H9 (cell line): ENCODE measurements at regions not wholly inside any gene's neighbourhood (a gene's known extent, or its start where the extent isn't known, plus 50 kb on each side); places are given as distances from the start of the nearest gene placed in this dataset.

Experiments used
- DNase-seq: peaks from one replicate; pipeline ENCODE4 v3.0.0-alpha.2; 2017
- H2AFZ ChIP-seq: one replicate; pipeline ENCODE4 v1.6.1; 2013; ENCODE audit warnings: mild to moderate bottlenecking, low read length, control low read depth, moderate library complexity
- H2AK5ac ChIP-seq: 2 replicates; pipeline ENCODE4 v1.6.1; 2013; ENCODE audit warnings: low read length, control low read depth, mixed read lengths; ENCODE audit not compliant: insufficient read length
- H2BK120ac ChIP-seq: one replicate; pipeline ENCODE4 v1.6.1; 2013; ENCODE audit warnings: low read depth, mild to moderate bottlenecking, low read length, control low read depth, inconsistent platforms; ENCODE audit not compliant: poor library complexity, severe bottlenecking
- H2BK12ac ChIP-seq: 2 replicates; pipeline ENCODE4 v1.6.1; 2013; ENCODE audit warnings: low read length, control low read depth, mixed read lengths, low read depth; ENCODE audit not compliant: insufficient read length
- H2BK15ac ChIP-seq: 2 replicates; pipeline ENCODE4 v1.6.1; 2013; ENCODE audit warnings: low read depth, low read length, control low read depth
- H2BK20ac ChIP-seq: one replicate; pipeline ENCODE4 v1.6.1; 2013; ENCODE audit warnings: low read depth, mild to moderate bottlenecking, low read length, control low read depth, inconsistent platforms; ENCODE audit not compliant: poor library complexity, severe bottlenecking
- H2BK5ac ChIP-seq: 2 replicates; pipeline ENCODE4 v1.6.1; 2013; ENCODE audit warnings: low read length, control low read depth, mixed read lengths; ENCODE audit not compliant: insufficient read length
- H3K14ac ChIP-seq: 2 replicates; pipeline ENCODE4 v1.6.1; 2013; ENCODE audit warnings: low read length, control low read depth; ENCODE audit not compliant: insufficient read depth
- H3K18ac ChIP-seq: 2 replicates; pipeline ENCODE4 v1.6.1; 2013; ENCODE audit warnings: low read depth, mild to moderate bottlenecking, mixed read lengths, low read length, control low read depth; ENCODE audit not compliant: insufficient read length
- H3K23ac ChIP-seq: 2 replicates; pipeline ENCODE4 v1.6.1; 2013; ENCODE audit warnings: low read length, control low read depth, mixed read lengths, low read depth; ENCODE audit not compliant: insufficient read length
- H3K23me2 ChIP-seq: 2 replicates; pipeline ENCODE4 v1.6.1; 2013; ENCODE audit warnings: low read depth, mild to moderate bottlenecking, mixed read lengths, low read length, control low read depth; ENCODE audit not compliant: insufficient read length, poor library complexity, severe bottlenecking
- H3K27ac ChIP-seq: 2 replicates; pipeline ENCODE4 v1.5.1; 2013; ENCODE audit warnings: low read length, control low read depth, mixed read lengths, low read depth; ENCODE audit not compliant: insufficient read length
- H3K27me3 ChIP-seq: 2 replicates; pipeline ENCODE4 v1.6.1; 2013; ENCODE audit warnings: low read length, control low read depth, inconsistent platforms; ENCODE audit not compliant: insufficient read depth
- H3K4ac ChIP-seq: 2 replicates; pipeline ENCODE4 v1.6.1; 2013; ENCODE audit warnings: low read depth, mild to moderate bottlenecking, control low read depth, inconsistent platforms, low read length, moderate library complexity
- H3K4me1 ChIP-seq: 2 replicates; pipeline ENCODE4 v1.6.1; 2013; ENCODE audit warnings: low read length, control low read depth, inconsistent platforms; ENCODE audit not compliant: insufficient read depth
- H3K4me2 ChIP-seq: 2 replicates; pipeline ENCODE4 v1.6.1; 2013; ENCODE audit warnings: low read length, control low read depth, mixed read lengths; ENCODE audit not compliant: insufficient read length, insufficient read depth
- H3K56ac ChIP-seq: 2 replicates; pipeline ENCODE4 v1.6.1; 2013; ENCODE audit warnings: low read depth, mild to moderate bottlenecking, mixed read lengths, low read length, control low read depth; ENCODE audit not compliant: insufficient read length
- H3K79me1 ChIP-seq: 2 replicates; pipeline ENCODE4 v1.6.1; 2013; ENCODE audit warnings: low read depth, mild to moderate bottlenecking, moderate library complexity, low read length, control low read depth, inconsistent platforms; ENCODE audit not compliant: insufficient read depth, poor library complexity, severe bottlenecking
- H3K79me2 ChIP-seq: 2 replicates; pipeline ENCODE4 v1.6.1; 2013; ENCODE audit warnings: low read length, control low read depth, inconsistent platforms; ENCODE audit not compliant: insufficient read depth
- H3K9ac ChIP-seq: 2 replicates; pipeline ENCODE4 v1.6.1; 2013; ENCODE audit warnings: low read length, control low read depth, mixed read lengths; ENCODE audit not compliant: insufficient read length; ENCODE audit errors: extremely low read depth
- H3K9me3 ChIP-seq: one replicate; pipeline ENCODE4 v1.6.1; 2013; ENCODE audit warnings: low read depth, low read length, inconsistent platforms; ENCODE audit not compliant: control insufficient read depth
- H3T11ph ChIP-seq: one replicate; pipeline ENCODE4 v1.6.1; 2013; ENCODE audit warnings: mild to moderate bottlenecking, low read length, control low read depth, inconsistent platforms
- H4K20me1 ChIP-seq: one replicate; pipeline ENCODE4 v1.6.1; 2013; ENCODE audit not compliant: control insufficient read depth, insufficient read length, insufficient read depth
- H4K5ac ChIP-seq: 2 replicates; pipeline ENCODE4 v1.6.1; 2013; ENCODE audit warnings: low read depth, mild to moderate bottlenecking, mixed read lengths, low read length, control low read depth; ENCODE audit not compliant: insufficient read length
- H4K8ac ChIP-seq: replicated peaks from 2 replicates; pipeline ENCODE4 v1.6.1; 2013; ENCODE audit warnings: low read length, control low read depth, mixed read lengths, low read depth; ENCODE audit not compliant: insufficient read length
- H4K91ac ChIP-seq: 2 replicates; pipeline ENCODE4 v1.6.1; 2013; ENCODE audit warnings: low read depth, mild to moderate bottlenecking, moderate library complexity, mixed read lengths, low read length, control low read depth; ENCODE audit not compliant: insufficient read length
- H3K27ac Mint-ChIP-seq, 3 experiments: 2 replicates in 2 of 3; 3 replicates in 1 of 3; pipeline ENCODE4 v1.8.0; 2020 to 2021; ENCODE audit warnings: mixed read lengths in 3 of 3, mild to moderate bottlenecking in 1 of 3, moderate library complexity in 1 of 3
- H3K27me3 Mint-ChIP-seq: 2 replicates; pipeline ENCODE4 v1.8.0; 2021; ENCODE audit warnings: low read depth, mild to moderate bottlenecking, moderate library complexity, mixed read lengths
- H3K36me3 Mint-ChIP-seq, 3 experiments: 2 replicates in 2 of 3; 3 replicates in 1 of 3; pipeline ENCODE4 v1.8.0; 2020 to 2021; ENCODE audit warnings: low read depth in 3 of 3, mixed read lengths in 3 of 3; ENCODE audit not compliant: insufficient read depth in 1 of 3
- H3K4me1 Mint-ChIP-seq, 2 experiments: 2 replicates each; pipeline ENCODE4 v1.8.0; 2020; ENCODE audit warnings: mixed read lengths in 2 of 2
- H3K4me3 Mint-ChIP-seq, 2 experiments: 2 replicates in 1 of 2; 3 replicates in 1 of 2; pipeline ENCODE4 v1.8.0; 2020 to 2021; ENCODE audit warnings: mild to moderate bottlenecking in 2 of 2, mixed read lengths in 2 of 2, moderate library complexity in 1 of 2
- H3K9me3 Mint-ChIP-seq, 2 experiments: 2 replicates in 1 of 2; 3 replicates in 1 of 2; pipeline ENCODE4 v1.8.0; 2020; ENCODE audit warnings: mild to moderate bottlenecking in 2 of 2, mixed read lengths in 2 of 2, moderate library complexity in 1 of 2
- WGBS: extraction: QIAGEN DNeasy Blood & Tissue Kit; methylation state at CpG from one replicate; pipeline ENCODE4 v1.1.7; 2013; ENCODE audit warnings: missing lambda C conversion rate, low lambda C conversion rate, mixed read lengths; ENCODE audit not compliant: insufficient read length; ENCODE audit errors: extremely low coverage; 5-methylcytosine and 5-hydroxymethylcytosine counted together
- TF ChIP-seq, protein P1 (sequence below): fragments of 200-600 bp; sonication (generic); conservative IDR thresholded peaks from 3 replicates; pipeline ENCODE4 v1.8.0; 2021; ENCODE audit warnings: antibody characterized with exemption, mild to moderate bottlenecking

GRCh38 chrX:26352891-26353430 is 137.0 kb downstream of the MAGEB5 start:
- Histone ChIP-seq H3K56ac (no peak overlapping the region), H2BK15ac (no peak overlapping the region), H3K4me1 (no peaks in the 10 kb centered on the region), H3K23ac (no peak overlapping the region), H3K27ac (no peak overlapping the region), H3K9ac (no peak overlapping the region), H4K5ac (no peak overlapping the region), H3K23me2 (no peaks in the 10 kb centered on the region), H3K79me2 (no peaks in the 10 kb centered on the region), H3K18ac (no peak overlapping the region), H3T11ph (no peak overlapping the region), H3K9me3 (no peaks in the 10 kb centered on the region), H2BK12ac (no peak overlapping the region), H2BK120ac (no peak overlapping the region), H4K91ac (no peak overlapping the region), H4K8ac (no peak overlapping the region), H2AK5ac (no peak overlapping the region), H3K4ac (no peak overlapping the region), H2AFZ (no peak overlapping the region), H3K79me1 (no peaks in the 10 kb centered on the region), H3K14ac (no peak overlapping the region), H2BK5ac (no peak overlapping the region), H2BK20ac (no peak overlapping the region), H4K20me1 (no peaks in the 10 kb centered on the region), H3K27me3 (no peaks in the 10 kb centered on the region), H3K4me2 (no peak overlapping the region)
- Mint-ChIP-seq H3K4me1 (peaks cover 8 to 12% of the 10 kb centered on the region in 2 experiments; a peak in 3 of 4 replicates), H3K36me3 (peaks cover 0 to 8% (median 7%) of the 10 kb centered on the region in 3 experiments; a peak in 4 of 7 replicates), H3K4me3 (no peak overlapping the region), H3K27me3 (no peaks in the 10 kb centered on the region; the same call in 1 of the 2 replicates), H3K27ac (no peak overlapping the region), H3K9me3 (peaks cover 61 to 63% of the 10 kb centered on the region in 2 experiments)
- DNase-seq = no peak
- TF ChIP-seq, protein P1, sequence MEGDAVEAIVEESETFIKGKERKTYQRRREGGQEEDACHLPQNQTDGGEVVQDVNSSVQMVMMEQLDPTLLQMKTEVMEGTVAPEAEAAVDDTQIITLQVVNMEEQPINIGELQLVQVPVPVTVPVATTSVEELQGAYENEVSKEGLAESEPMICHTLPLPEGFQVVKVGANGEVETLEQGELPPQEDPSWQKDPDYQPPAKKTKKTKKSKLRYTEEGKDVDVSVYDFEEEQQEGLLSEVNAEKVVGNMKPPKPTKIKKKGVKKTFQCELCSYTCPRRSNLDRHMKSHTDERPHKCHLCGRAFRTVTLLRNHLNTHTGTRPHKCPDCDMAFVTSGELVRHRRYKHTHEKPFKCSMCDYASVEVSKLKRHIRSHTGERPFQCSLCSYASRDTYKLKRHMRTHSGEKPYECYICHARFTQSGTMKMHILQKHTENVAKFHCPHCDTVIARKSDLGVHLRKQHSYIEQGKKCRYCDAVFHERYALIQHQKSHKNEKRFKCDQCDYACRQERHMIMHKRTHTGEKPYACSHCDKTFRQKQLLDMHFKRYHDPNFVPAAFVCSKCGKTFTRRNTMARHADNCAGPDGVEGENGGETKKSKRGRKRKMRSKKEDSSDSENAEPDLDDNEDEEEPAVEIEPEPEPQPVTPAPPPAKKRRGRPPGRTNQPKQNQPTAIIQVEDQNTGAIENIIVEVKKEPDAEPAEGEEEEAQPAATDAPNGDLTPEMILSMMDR = no peak
- no CpG with 5 or more reads among the region's 3 CpGs for WGBS
